H1 (cell line): ENCODE measurements at regions not wholly inside any gene's neighbourhood (a gene's known extent, or its start where the extent isn't known, plus 50 kb on each side); places are given as distances from the start of the nearest gene placed in this dataset.

Source experiments
- CTCF ChIA-PET: fragments of 300-600 bp; sonication (Branson Sonifier 250); formaldehyde crosslinking; loops from one replicate; lab custom pipeline; 2021; ENCODE audit not compliant: partially characterized antibody; lab: Charles Lee
- POLR2A ChIA-PET: fragments of 300-600 bp; sonication (Branson Sonifier 250); formaldehyde crosslinking; loops from one replicate; lab custom pipeline; 2021; ENCODE audit warnings: inconsistent platforms; ENCODE audit not compliant: partially characterized antibody; lab: Charles Lee
- DNase-seq, 2 experiments: peaks; one replicate each; pipeline versions ENCODE4 v3.0.0 to v3.0.0-alpha.2; 2010 to 2022; ENCODE audit warnings: low spot score in 2 of 2, low read depth in 1 of 2, mixed read lengths in 1 of 2
- FAIRE-seq: peaks from 2 replicates; lab custom pipeline; 2011; peaks lifted over from hg19 to GRCh38; lab: Jason Lieb, UNC
- H2AFZ ChIP-seq: 2 replicates; pipeline ENCODE4 v1.8.1; 2012; ENCODE audit warnings: low read length, inconsistent platforms
- H2AK5ac ChIP-seq: 2 replicates; pipeline ENCODE4 v1.6.1; 2013; ENCODE audit warnings: low read depth, low read length
- H2BK120ac ChIP-seq: replicated peaks from 2 replicates; pipeline ENCODE3; 2013; ENCODE audit warnings: low read depth, low read length, inconsistent platforms
- H2BK12ac ChIP-seq: 2 replicates; pipeline ENCODE4 v1.6.1; 2013; ENCODE audit warnings: low read depth, low read length
- H2BK15ac ChIP-seq: 2 replicates; pipeline ENCODE4 v1.6.1; 2013; ENCODE audit warnings: low read length
- H2BK20ac ChIP-seq: 2 replicates; pipeline ENCODE4 v1.6.1; 2013; ENCODE audit warnings: low read length
- H2BK5ac ChIP-seq: 2 replicates; pipeline ENCODE4 v1.6.1; 2013; ENCODE audit warnings: low read depth, low read length
- H3K14ac ChIP-seq: 2 replicates; pipeline ENCODE4 v1.6.1; 2013; ENCODE audit warnings: inconsistent platforms; ENCODE audit not compliant: insufficient read length
- H3K18ac ChIP-seq: 2 replicates; pipeline ENCODE4 v1.6.1; 2013; ENCODE audit warnings: low read length; ENCODE audit errors: extremely low read depth
- H3K23ac ChIP-seq: 2 replicates; pipeline ENCODE4 v1.6.1; 2013; ENCODE audit warnings: inconsistent platforms; ENCODE audit not compliant: insufficient read length
- H3K23me2 ChIP-seq: 2 replicates; pipeline ENCODE4 v1.6.1; 2013; ENCODE audit warnings: low read depth, low read length
- H3K27ac ChIP-seq: 2 replicates; pipeline ENCODE4 v1.6.1; 2011; ENCODE audit warnings: low read depth, low read length, inconsistent platforms
- H3K27me3 ChIP-seq, 4 experiments: replicated peaks in 1 of 4; 1 replicate in 1 of 4; 2 replicates in 3 of 4; pipeline versions ENCODE4 v1.6.1 to v1.8.1; 2011 to 2013; ENCODE audit warnings: low read length in 3 of 4, mild to moderate bottlenecking in 3 of 4, inconsistent platforms in 2 of 4, mixed read lengths in 2 of 4, moderate library complexity in 1 of 4; ENCODE audit not compliant: control insufficient read depth in 3 of 4, insufficient read depth in 3 of 4; ENCODE audit errors: extremely low read depth in 1 of 4
- H3K36me3 ChIP-seq, 4 experiments: 2 replicates each; pipeline versions ENCODE4 v1.6.1 to v1.8.1; 2011 to 2013; ENCODE audit warnings: mild to moderate bottlenecking in 4 of 4, low read length in 3 of 4, moderate library complexity in 2 of 4, control low read depth in 1 of 4, inconsistent platforms in 1 of 4; ENCODE audit not compliant: insufficient read depth in 4 of 4, control insufficient read depth in 2 of 4
- H3K4ac ChIP-seq: replicated peaks from 2 replicates; pipeline ENCODE3; 2013; ENCODE audit warnings: low read length, low read depth, mixed read lengths, inconsistent platforms; ENCODE audit not compliant: insufficient read length
- H3K4me1 ChIP-seq, 4 experiments: replicated peaks in 1 of 4; 1 replicate in 1 of 4; 2 replicates in 3 of 4; pipeline versions ENCODE4 v1.6.1 to v1.8.1; 2011 to 2013; ENCODE audit warnings: low read length in 3 of 4, inconsistent platforms in 2 of 4, mixed read lengths in 1 of 4; ENCODE audit not compliant: insufficient read depth in 4 of 4, control insufficient read depth in 3 of 4
- H3K4me2 ChIP-seq, 2 experiments: 2 replicates each; pipeline versions ENCODE4 v1.6.1 to v1.8.1; 2011 to 2013; ENCODE audit warnings: low read depth in 2 of 2, low read length in 2 of 2, control low read depth in 1 of 2, inconsistent platforms in 1 of 2, mild to moderate bottlenecking in 1 of 2; ENCODE audit not compliant: insufficient read depth in 1 of 2
- H3K4me3 ChIP-seq, 4 experiments: fragments of 200-600, 300-600 bp in 1 of 4; sonication (generic), shearing (Covaris generic), sonication (Bioruptor Twin) in 1 of 4; 2 replicates each; pipeline versions ENCODE4 v1.5.1 to v1.8.1; 2011 to 2016; ENCODE audit warnings: low read length in 4 of 4, low read depth in 3 of 4, control low read depth in 2 of 4, inconsistent platforms in 2 of 4, mild to moderate bottlenecking in 2 of 4, mixed read lengths in 1 of 4, moderate library complexity in 1 of 4; ENCODE audit not compliant: insufficient read depth in 2 of 4; ENCODE audit errors: extremely low read depth in 1 of 4
- H3K56ac ChIP-seq: replicated peaks from 2 replicates; pipeline ENCODE3; 2013; ENCODE audit warnings: low read depth, mild to moderate bottlenecking, mixed read lengths, low read length, inconsistent platforms; ENCODE audit not compliant: insufficient read length
- H3K79me1 ChIP-seq: 2 replicates; pipeline ENCODE4 v1.6.1; 2013; ENCODE audit warnings: low read depth, low read length, control low read depth
- H3K79me2 ChIP-seq, 2 experiments: 2 replicates each; pipeline versions ENCODE4 v1.6.1 to v1.8.1; 2012 to 2013; ENCODE audit warnings: low read length in 2 of 2, mild to moderate bottlenecking in 2 of 2, inconsistent platforms in 1 of 2; ENCODE audit not compliant: insufficient read depth in 2 of 2, control insufficient read depth in 1 of 2
- H3K9ac ChIP-seq, 4 experiments: replicated peaks in 1 of 4; 1 replicate in 1 of 4; 2 replicates in 3 of 4; pipeline versions ENCODE4 v1.6.1 to v1.8.1; 2011 to 2013; ENCODE audit warnings: low read depth in 3 of 4, low read length in 3 of 4, control low read depth in 2 of 4, mild to moderate bottlenecking in 2 of 4, moderate library complexity in 2 of 4, inconsistent platforms in 1 of 4; ENCODE audit errors: extremely low read depth in 1 of 4
- H3K9me3 ChIP-seq, 2 experiments: 2 replicates each; pipeline versions ENCODE4 v1.6.1 to v1.8.1; 2012 to 2013; ENCODE audit warnings: mild to moderate bottlenecking in 2 of 2, moderate library complexity in 2 of 2, control low read depth in 1 of 2, inconsistent platforms in 1 of 2, low read depth in 1 of 2, low read length in 1 of 2, mixed read lengths in 1 of 2; ENCODE audit not compliant: insufficient read depth in 2 of 2
- H4K20me1 ChIP-seq, 2 experiments: replicated peaks in 1 of 2; 2 replicates each; pipeline versions ENCODE3 to v1.8.1; 2011 to 2013; ENCODE audit warnings: inconsistent platforms in 2 of 2, low read length in 2 of 2, mild to moderate bottlenecking in 1 of 2; ENCODE audit not compliant: insufficient read depth in 2 of 2, control insufficient read depth in 1 of 2
- H4K5ac ChIP-seq: 2 replicates; pipeline ENCODE4 v1.6.1; 2013; ENCODE audit warnings: low read length, low read depth, mixed read lengths, inconsistent platforms; ENCODE audit not compliant: insufficient read length
- H4K8ac ChIP-seq: 2 replicates; pipeline ENCODE4 v1.8.0; 2013; ENCODE audit warnings: mild to moderate bottlenecking, moderate library complexity, low read length, inconsistent platforms; ENCODE audit not compliant: insufficient read depth; ENCODE audit errors: extremely low read depth
- H4K91ac ChIP-seq: replicated peaks from 2 replicates; pipeline ENCODE3; 2013; ENCODE audit warnings: low read length, mixed read lengths, inconsistent platforms; ENCODE audit not compliant: insufficient read length
- BRCA1 ChIP-seq: IDR thresholded peaks from 2 replicates; pipeline ENCODE4 v1.6.1; 2012; ENCODE audit warnings: low read depth, low read length, improper control_type of control experiment
- CEBPB ChIP-seq: IDR thresholded peaks from 2 replicates; pipeline ENCODE4 v1.6.1; 2012; ENCODE audit warnings: low read depth, low read length
- E2F6 ChIP-seq: IDR thresholded peaks from 2 replicates; pipeline ENCODE4 v1.6.1; 2012; ENCODE audit warnings: inconsistent platforms
- GABPA ChIP-seq: IDR thresholded peaks from 2 replicates; pipeline ENCODE4 v1.6.1; 2011; ENCODE audit warnings: mild to moderate bottlenecking, low read length, moderate library complexity, borderline replicate concordance; ENCODE audit not compliant: insufficient read depth
- HDAC2 ChIP-seq, 2 experiments: fragments of 300-600 bp in 1 of 2; sonication (generic) in 1 of 2; IDR thresholded peaks; 2 replicates each; pipeline ENCODE4 v1.6.1; 2011 to 2012; ENCODE audit warnings: low read depth in 2 of 2, low read length in 2 of 2, mild to moderate bottlenecking in 2 of 2, moderate library complexity in 2 of 2, borderline replicate concordance in 1 of 2, inconsistent platforms in 1 of 2
- NANOG ChIP-seq: IDR thresholded peaks from 2 replicates; pipeline ENCODE4 v1.6.1; 2011; ENCODE audit warnings: low read length, low read depth, mild to moderate bottlenecking, inconsistent platforms; ENCODE audit not compliant: insufficient read depth, poor library complexity, severe bottlenecking
- RBBP5 ChIP-seq: IDR thresholded peaks from 2 replicates; pipeline ENCODE4 v1.7.1; 2012; ENCODE audit warnings: low read depth, mild to moderate bottlenecking, inconsistent platforms, low read length, moderate library complexity, borderline replicate concordance
- RNF2 ChIP-seq: fragments of 200-900, 300-1000 bp; sonication (generic); IDR thresholded peaks from 2 replicates; pipeline ENCODE4 v1.7.1; 2016; ENCODE audit warnings: borderline replicate concordance, low read depth, mild to moderate bottlenecking, antibody characterized with exemption, low read length; ENCODE audit not compliant: poor library complexity, severe bottlenecking; ENCODE audit errors: missing control alignments
- SIN3A ChIP-seq, 2 experiments: IDR thresholded peaks in 1 of 2; conservative IDR thresholded peaks in 1 of 2; 2 replicates each; pipeline ENCODE4 v1.6.1; 2011 to 2012; ENCODE audit warnings: low read length in 2 of 2, improper control_type of control experiment in 1 of 2, low read depth in 1 of 2, mild to moderate bottlenecking in 1 of 2
- SP2 ChIP-seq: IDR thresholded peaks from 2 replicates; pipeline ENCODE4 v1.6.1; 2012; ENCODE audit warnings: mild to moderate bottlenecking, low read length, inconsistent platforms
- TEAD4 ChIP-seq: IDR thresholded peaks from 2 replicates; pipeline ENCODE4 v1.6.1; 2012; ENCODE audit warnings: low read depth, low read length, inconsistent platforms, mixed read lengths
- whole genome bisulfite sequencing, 2 experiments: shearing (Covaris generic) in 1 of 2; methylation state at CpG; one replicate each; pipeline versions ENCODE4 v1.1.6 to v1.1.7; 2013 to 2015; ENCODE audit warnings: low lambda C conversion rate in 2 of 2, mixed read lengths in 2 of 2, inconsistent platforms in 1 of 2, low coverage in 1 of 2, missing lambda C conversion rate in 1 of 2; ENCODE audit not compliant: insufficient replicate concordance in 2 of 2, insufficient coverage in 1 of 2, insufficient read length in 1 of 2; ENCODE audit errors: extremely low coverage in 1 of 2, missing lambda C conversion rate in 1 of 2; 5-methylcytosine and 5-hydroxymethylcytosine counted together

- FAIRE-seq: no peak
- TF ChIP-seq NANOG: no peak
- TF ChIP-seq RNF2: no peak
- TF ChIP-seq TEAD4: no peak
- no peak for TF ChIP-seq SIN3A (conservative IDR thresholded peaks at IDR 0.05 in 1 of 2, IDR thresholded peaks at IDR 0.05 in 1 of 2; ENCODE audit: low read depth in 1 of 2, low read length in 2 of 2)
- TF ChIP-seq HDAC2 (IDR thresholded peaks at IDR 0.05; ENCODE audit: borderline replicate concordance in 1 of 2, low read depth in 2 of 2, low read length in 2 of 2): no peak
- no peak for TF ChIP-seq E2F6
- no peak for TF ChIP-seq CEBPB
- TF ChIP-seq SP2: no peak
- TF ChIP-seq RBBP5: no peak
- no peak for TF ChIP-seq GABPA
- TF ChIP-seq BRCA1: no peak
Observed at GRCh38 chr1:217009376-217009775, 286.1 kb upstream of the ESRRG start.

More at GRCh38 chr1:217009376-217009775, 286.1 kb upstream of the ESRRG start:
- no peaks in the 10 kb centered on the region for H3K79me1 ChIP-seq
- no peak overlapping the region for H2AK5ac ChIP-seq
- no peaks in the 10 kb centered on the region for H3K23me2 ChIP-seq
- no peak overlapping the region for H3K23ac ChIP-seq
- H2AFZ ChIP-seq: no peak overlapping the region
- no peaks in the 10 kb centered on the region for H4K20me1 ChIP-seq
- H4K5ac ChIP-seq: no peak overlapping the region
- H3K9me3 ChIP-seq: no peaks in the 10 kb centered on the region
- H2BK5ac ChIP-seq: no peak overlapping the region
- no peak overlapping the region for H2BK120ac ChIP-seq
- no peaks in the 10 kb centered on the region for H3K79me2 ChIP-seq
- ChIA-PET CTCF (interaction anchor here (1.5 kb wide), 1 partner anchor 9 kb away, joined by 6 read pairs; no protein-coding TSS in a partner anchor), POLR2A (no interaction called here)
- H3K4me2 ChIP-seq: no peak overlapping the region
- no peak overlapping the region for H3K56ac ChIP-seq
- H3K9ac ChIP-seq: no peak overlapping the region
- no peak overlapping the region for H4K91ac ChIP-seq
- no peaks in the 10 kb centered on the region for H3K4me1 ChIP-seq
- H3K27ac ChIP-seq: no peak overlapping the region
- no peak overlapping the region for H3K4ac ChIP-seq
- H3K18ac ChIP-seq: no peak overlapping the region
- 89% methylated on average over 1 of the region's 1 CpG; no CpG with 5 or more reads in 1 of the 2 experiments for WGBS, 2 experiments
- H2BK20ac ChIP-seq: no peak overlapping the region
- no peak overlapping the region for H2BK12ac ChIP-seq
- H2BK15ac ChIP-seq: no peak overlapping the region
- no peak overlapping the region for H3K14ac ChIP-seq
- DNase-seq: no peak
- H4K8ac ChIP-seq: no peak overlapping the region
- H3K36me3 ChIP-seq: no peaks in the 10 kb centered on the region
- H3K4me3 ChIP-seq: no peak overlapping the region
- peaks cover 0 to 1% (median 0%) of the 10 kb centered on the region in 4 experiments; a peak in 1 of 7 replicates for H3K27me3 ChIP-seq
